K562 (cell line): ENCODE measurements at regions not wholly inside any gene's neighbourhood (a gene's known extent, or its start where the extent isn't known, plus 50 kb on each side); places are given as distances from the start of the nearest gene placed in this dataset.

Experiments
- ASH1L ChIP-seq: fragments of 450-650 bp; IDR thresholded peaks from 2 replicates; pipeline ENCODE4 v1.6.1; 2018; ENCODE audit warnings: borderline replicate concordance, mild to moderate bottlenecking, low read depth; ENCODE audit not compliant: partially characterized antibody
- ATF6 ChIP-seq: sonication (generic); formaldehyde crosslinking; IDR thresholded peaks from 2 replicates; pipeline ENCODE4 v1.4.0; 2020; ENCODE audit warnings: mild to moderate bottlenecking, missing genetic modification reagents
- BCL6 ChIP-seq: fragments of 250-450 bp; sonication (Bioruptor Pico); IDR thresholded peaks from 2 replicates; pipeline ENCODE4 v1.4.0; 2020
- CBX8 ChIP-seq: fragments of 200-600 bp; sonication (generic); IDR thresholded peaks from 2 replicates; pipeline ENCODE4 v1.6.1; 2012; ENCODE audit warnings: borderline replicate concordance, mixed run types, low read depth, mild to moderate bottlenecking, moderate library complexity, mixed read lengths, low read length, control low read depth, inconsistent platforms; ENCODE audit not compliant: poor library complexity, severe bottlenecking; ENCODE audit errors: extremely low read depth
- E4F1 ChIP-seq: fragments of 250-450 bp; sonication (Bioruptor Pico); IDR thresholded peaks from 2 replicates; pipeline ENCODE4 v1.5.0; 2021; ENCODE audit warnings: mild to moderate bottlenecking, borderline replicate concordance
- EZH2 ChIP-seq: IDR thresholded peaks from 2 replicates; pipeline ENCODE4 v1.6.1; 2012; ENCODE audit warnings: low read depth, mild to moderate bottlenecking, inconsistent platforms, low read length, borderline replicate concordance
- GTF2B ChIP-seq: IDR thresholded peaks from 2 replicates; pipeline ENCODE4 v1.6.1; 2011; ENCODE audit not compliant: insufficient read length; ENCODE audit errors: extremely low read depth
- KLF1 ChIP-seq: fragments of 450-650 bp; IDR thresholded peaks from 2 replicates; pipeline ENCODE4 v1.6.1; 2016; ENCODE audit warnings: missing genetic modification characterization, missing compliant biosample characterization
- MCM5 ChIP-seq: fragments of 450-650 bp; IDR thresholded peaks from 2 replicates; pipeline ENCODE4 v1.6.1; 2016; ENCODE audit warnings: low read depth
- MTF1 ChIP-seq: fragments of 250-450 bp; sonication (Bioruptor Pico); IDR thresholded peaks from 2 replicates; pipeline ENCODE4 v1.9.0; 2021; ENCODE audit warnings: moderate library complexity, mild to moderate bottlenecking, inconsistent platforms, borderline replicate concordance
- SIN3A ChIP-seq, 2 experiments: fragments of 150-350 bp in 1 of 2; IDR thresholded peaks; 2 replicates each; pipeline ENCODE4 v1.6.1; 2011 to 2016; ENCODE audit warnings: borderline replicate concordance in 2 of 2, low read depth in 2 of 2, low read length in 2 of 2, mild to moderate bottlenecking in 2 of 2, moderate library complexity in 2 of 2; ENCODE audit not compliant: control insufficient read depth in 1 of 2
- STAT6 ChIP-seq: sonication (generic); formaldehyde crosslinking; IDR thresholded peaks from 2 replicates; pipeline ENCODE4 v1.8.1; 2023; ENCODE audit warnings: mild to moderate bottlenecking, missing genetic modification reagents
- TEAD1 ChIP-seq, 2 experiments: fragments of 450-650 bp in 1 of 2; sonication (generic) in 1 of 2; formaldehyde crosslinking; IDR thresholded peaks; 2 replicates each; pipeline versions ENCODE4 v1.4.0 to v1.8.0; 2020 to 2022; ENCODE audit warnings: mild to moderate bottlenecking in 2 of 2, missing genetic modification reagents in 1 of 2
- ZNF217 ChIP-seq: sonication (generic); formaldehyde crosslinking; IDR thresholded peaks from 2 replicates; pipeline ENCODE4 v1.8.0; 2022; ENCODE audit warnings: mild to moderate bottlenecking, missing genetic modification reagents
- ZNF224 ChIP-seq: sonication (generic); formaldehyde crosslinking; IDR thresholded peaks from 2 replicates; pipeline ENCODE4 v1.8.0; 2022; ENCODE audit warnings: mild to moderate bottlenecking, missing genetic modification reagents
- ZNF253 ChIP-seq: fragments of 250-450 bp; sonication (Bioruptor Pico); conservative IDR thresholded peaks from 2 replicates; pipeline ENCODE4 v1.6.1; 2021; ENCODE audit warnings: mild to moderate bottlenecking
- ZNF324 ChIP-seq: fragments of 250-450 bp; sonication (Bioruptor Pico); IDR thresholded peaks from 2 replicates; pipeline ENCODE4 v1.4.0; 2020; ENCODE audit warnings: mild to moderate bottlenecking
- ZNF398 ChIP-seq: fragments of 250-450 bp; sonication (Bioruptor Pico); IDR thresholded peaks from 2 replicates; pipeline ENCODE4 v1.8.0; 2021; ENCODE audit warnings: moderate library complexity, mild to moderate bottlenecking, inconsistent platforms

- no peak for TF ChIP-seq STAT6 (CRISPR knock-in tag)
- TF ChIP-seq EZH2, result no peak
- TF ChIP-seq ZNF217 (CRISPR knock-in tag), result no peak
- no peak for TF ChIP-seq KLF1
- no peak for TF ChIP-seq E4F1 (CRISPR knock-in tag)
- TF ChIP-seq TEAD1 (CRISPR knock-in tag; IDR thresholded peaks at IDR 0.05), result no peak
- 0 out of 2 replicates have a peak, but pooled peaks have one; percentile 12 for TF ChIP-seq ZNF324 (CRISPR knock-in tag)
- no peak for TF ChIP-seq MCM5
- no peak for TF ChIP-seq CBX8
- TF ChIP-seq BCL6 (CRISPR knock-in tag), result no peak
- no peak for TF ChIP-seq ZNF224
- TF ChIP-seq MTF1 (CRISPR knock-in tag), result peak; percentile 90
- no peak for TF ChIP-seq ATF6
- no peak for TF ChIP-seq ZNF253 (CRISPR knock-in tag)
- no peak for TF ChIP-seq ZNF398 (CRISPR knock-in tag)
- TF ChIP-seq GTF2B, result no peak
- TF ChIP-seq SIN3A (IDR thresholded peaks at IDR 0.05; ENCODE audit: borderline replicate concordance in 2 of 2, control insufficient read depth in 1 of 2, low read depth in 2 of 2, low read length in 2 of 2), result no peak
- TF ChIP-seq ASH1L, result no peak
Observed at GRCh38 chr12:94791933-94792332, 141.6 kb upstream of the TMCC3 start (continued).
